ENCODE measurements at regions not wholly inside any gene's neighbourhood (a gene's known extent, or its start where the extent isn't known, plus 50 kb on each side); places are given as distances from the start of the nearest gene placed in this dataset.

- ATAC-seq (no peak), DNase-seq (no peak)
- no peak for TF ChIP-seq CTCF (IDR thresholded peaks at IDR 0.05)
- TF ChIP-seq POLR2A (IDR thresholded peaks at IDR 0.05) = no peak
- no peaks in the 10 kb centered on the region for H3K27me3 ChIP-seq
- 84 to 86% methylated on average over 5 of the region's 5 CpGs for WGBS, 2 donors
- intact Hi-C loops (cut with DNase I) = no loop called here
- H3K9me3 ChIP-seq = no peaks in the 10 kb centered on the region
- H3K36me3 ChIP-seq (replicated peaks in 1 of 2; ENCODE audit: insufficient read depth in 1 of 2, low read depth in 2 of 2) = no peaks in the 10 kb centered on the region
- H3K4me1 ChIP-seq = no peaks in the 10 kb centered on the region
- H3K27ac ChIP-seq = no peak overlapping the region
- H3K4me3 ChIP-seq = no peak overlapping the region
Observed at GRCh38 chr20:12786276-12786675, 222.5 kb upstream of the SPTLC3 start.

- ATAC-seq (no peak), DNase-seq (no peak)
- WGBS, 2 donors = 65 to 69% methylated on average over 8 of the region's 8 CpGs
- Histone ChIP-seq H3K36me3 (replicated peaks in 1 of 2; ENCODE audit: insufficient read depth in 1 of 2, low read depth in 2 of 2) (no peaks in the 10 kb centered on the region), H3K27ac (no peak overlapping the region), H3K9me3 (no peaks in the 10 kb centered on the region), H3K27me3 (no peaks in the 10 kb centered on the region), H3K4me1 (no peaks in the 10 kb centered on the region), H3K4me3 (no peak overlapping the region)
- TF ChIP-seq POLR2A (IDR thresholded peaks at IDR 0.05) = no peak
- TF ChIP-seq CTCF (IDR thresholded peaks at IDR 0.05) = no peak
- intact Hi-C loops (cut with DNase I) = no loop called here
Observed at GRCh38 chr20:12788632-12789299, 220.0 kb upstream of the SPTLC3 start.

GRCh38 chr20:12790859-12791258, 217.9 kb upstream of the SPTLC3 start:
- Histone ChIP-seq H3K4me3 (no peak overlapping the region), H3K36me3 (replicated peaks in 1 of 2; ENCODE audit: insufficient read depth in 1 of 2, low read depth in 2 of 2) (no peaks in the 10 kb centered on the region), H3K4me1 (no peaks in the 10 kb centered on the region), H3K9me3 (no peaks in the 10 kb centered on the region), H3K27ac (no peak overlapping the region), H3K27me3 (no peaks in the 10 kb centered on the region)
- DNase-seq (no peak), ATAC-seq (no peak)
- TF ChIP-seq POLR2A (IDR thresholded peaks at IDR 0.05) = no peak
- TF ChIP-seq CTCF (IDR thresholded peaks at IDR 0.05) = no peak
- 77 to 88% methylated on average over 1 of the region's 1 CpG for WGBS, 2 donors
- intact Hi-C loops (cut with DNase I) = no loop called here

GRCh38 chr20:12798286-12798685, 210.5 kb upstream of the SPTLC3 start:
- no peaks in the 10 kb centered on the region for H3K27me3 ChIP-seq
- WGBS, 2 donors = 38 to 45% methylated on average over 4 of the region's 4 CpGs
- H3K9me3 ChIP-seq = no peaks in the 10 kb centered on the region
- no peak overlapping the region for H3K27ac ChIP-seq
- intact Hi-C loops (cut with DNase I) = no loop called here
- H3K4me3 ChIP-seq = no peak overlapping the region
- no peaks in the 10 kb centered on the region for H3K4me1 ChIP-seq
- no peaks in the 10 kb centered on the region for H3K36me3 ChIP-seq (replicated peaks in 1 of 2; ENCODE audit: insufficient read depth in 1 of 2, low read depth in 2 of 2)
- ATAC-seq = no peak
- DNase-seq = no peak
- TF ChIP-seq CTCF (IDR thresholded peaks at IDR 0.05) (no peak), POLR2A (IDR thresholded peaks at IDR 0.05) (no peak)

DNA sequence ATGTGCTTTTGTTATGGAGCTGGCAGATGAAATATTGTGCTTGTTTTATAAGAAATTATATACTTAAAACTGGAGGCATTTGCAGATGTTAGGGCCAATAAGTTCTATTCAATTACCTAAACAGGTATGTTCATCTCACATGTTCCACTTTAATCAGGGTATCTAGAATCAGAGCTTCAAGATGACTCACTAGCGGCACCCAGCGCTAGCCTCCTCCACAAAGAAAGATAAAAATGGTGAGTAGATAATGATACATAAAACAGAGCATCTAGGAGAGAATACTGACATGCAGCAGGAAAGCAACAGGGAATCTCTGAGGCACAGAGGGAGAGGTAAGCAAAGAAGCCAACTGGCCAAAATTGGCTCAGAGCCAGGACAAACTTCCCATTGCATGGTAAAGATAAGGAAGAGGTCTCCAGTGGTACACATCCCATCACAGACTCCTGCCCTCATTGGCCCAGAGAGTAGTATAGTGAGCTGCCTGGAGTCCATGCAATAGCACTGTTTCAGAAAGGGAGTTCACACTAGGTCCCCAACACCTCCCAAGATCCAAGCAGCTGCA, 200.7 kb upstream of the SPTLC3 start:
- no peak for ATAC-seq
- intact Hi-C loops (cut with DNase I) = no loop called here

More for the DNA sequence above, 200.7 kb upstream of the SPTLC3 start:
- H3K27ac ChIP-seq = no peak overlapping the region
- no peak overlapping the region for H3K4me3 ChIP-seq
- no peak for DNase-seq
- WGBS, 2 donors = 86 to 87% methylated on average over 2 of the region's 2 CpGs
- H3K27me3 ChIP-seq = no peaks in the 10 kb centered on the region
- no peaks in the 10 kb centered on the region for H3K36me3 ChIP-seq (replicated peaks in 1 of 2; ENCODE audit: insufficient read depth in 1 of 2, low read depth in 2 of 2)
- H3K4me1 ChIP-seq = no peaks in the 10 kb centered on the region
- H3K9me3 ChIP-seq = no peaks in the 10 kb centered on the region
- no peak for TF ChIP-seq CTCF (IDR thresholded peaks at IDR 0.05)
- no peak for TF ChIP-seq POLR2A (IDR thresholded peaks at IDR 0.05)

Data from body of pancreas (tissue), 4 donors.